Liver (tissue), 8 donors: ENCODE measurements at regions not wholly inside any gene's neighbourhood (a gene's known extent, or its start where the extent isn't known, plus 50 kb on each side); places are given as distances from the start of the nearest gene placed in this dataset.
"Not testable (repeated sequence)": the region's sequence is repeated elsewhere in the genome, so short reads cannot be mapped to it uniquely, and the experiment has no call there.

Experiments
- DNase-seq: peaks from one replicate; pipeline ENCODE4 v3.0.0-alpha.2; 2017; ENCODE audit warnings: low spot score
- H3K27ac ChIP-seq, 2 donors: one replicate each; pipeline ENCODE4 v1.7.0; 2013; ENCODE audit warnings: inconsistent platforms in 2 of 2, low read length in 2 of 2, control low read depth in 1 of 2, low read depth in 1 of 2, mild to moderate bottlenecking in 1 of 2
- H3K27me3 ChIP-seq, 4 donors: one replicate each; pipeline versions ENCODE4 v1.6.1 to v1.7.0; 2013; ENCODE audit warnings: low read length in 3 of 4, inconsistent platforms in 1 of 4, mild to moderate bottlenecking in 1 of 4, moderate library complexity in 1 of 4; ENCODE audit not compliant: control insufficient read depth in 4 of 4, insufficient read depth in 4 of 4
- H3K36me3 ChIP-seq, 4 donors: one replicate each; pipeline versions ENCODE4 v1.6.1 to v1.7.0; 2013; ENCODE audit warnings: low read length in 3 of 4, mild to moderate bottlenecking in 3 of 4, low read depth in 1 of 4, moderate library complexity in 1 of 4; ENCODE audit not compliant: control insufficient read depth in 4 of 4, insufficient read depth in 3 of 4
- H3K4me1 ChIP-seq, 4 donors: one replicate each; pipeline versions ENCODE4 v1.6.1 to v1.7.0; 2013; ENCODE audit warnings: low read length in 3 of 4, mild to moderate bottlenecking in 3 of 4, moderate library complexity in 1 of 4; ENCODE audit not compliant: control insufficient read depth in 4 of 4, insufficient read depth in 4 of 4
- H3K4me3 ChIP-seq, 3 donors: one replicate each; pipeline versions ENCODE4 v1.6.1 to v1.7.0; 2013; ENCODE audit warnings: low read length in 3 of 3, control low read depth in 1 of 3, low read depth in 1 of 3, mild to moderate bottlenecking in 1 of 3
- H3K9ac ChIP-seq, 2 donors: one replicate each; pipeline ENCODE4 v1.7.0; 2013; ENCODE audit warnings: low read length in 2 of 2, mild to moderate bottlenecking in 2 of 2, moderate library complexity in 2 of 2, control low read depth in 1 of 2, low read depth in 1 of 2
- H3K9me3 ChIP-seq, 4 donors: one replicate each; pipeline versions ENCODE4 v1.6.1 to v1.7.0; 2013; ENCODE audit warnings: low read length in 3 of 4; ENCODE audit not compliant: control insufficient read depth in 4 of 4
- ATF3 ChIP-seq: IDR thresholded peaks from 2 replicates; pipeline ENCODE4 v1.6.1; 2016; ENCODE audit warnings: antibody characterized with exemption
- CTCF ChIP-seq: fragments of 150-350 bp; IDR thresholded peaks from 2 replicates; pipeline ENCODE4 v1.5.1; 2017; ENCODE audit warnings: improper control_type of control experiment, low read depth, low read length; ENCODE audit not compliant: missing input control
- EGR1 ChIP-seq, 2 donors: IDR thresholded peaks; 2 replicates each; pipeline ENCODE4 v1.6.1; 2016 to 2018; ENCODE audit warnings: antibody characterized with exemption in 2 of 2, low read depth in 2 of 2
- FOXA1 ChIP-seq: IDR thresholded peaks from 2 replicates; pipeline ENCODE4 v1.6.1; 2016; ENCODE audit warnings: antibody characterized with exemption
- GABPA ChIP-seq, 2 donors: IDR thresholded peaks in 1 of 2; conservative IDR thresholded peaks in 1 of 2; 2 replicates each; pipeline ENCODE4 v1.6.1; 2016; ENCODE audit warnings: antibody characterized with exemption in 2 of 2, mild to moderate bottlenecking in 1 of 2, moderate library complexity in 1 of 2
- HNF4A ChIP-seq, 2 donors: conservative IDR thresholded peaks; 2 replicates each; pipeline ENCODE4 v1.6.1; 2016; ENCODE audit warnings: antibody characterized with exemption in 2 of 2, mild to moderate bottlenecking in 2 of 2
- HNF4G ChIP-seq: IDR thresholded peaks from 2 replicates; pipeline ENCODE4 v1.6.1; 2016; ENCODE audit warnings: antibody characterized with exemption
- JUND ChIP-seq, 2 donors: IDR thresholded peaks; 2 replicates each; pipeline ENCODE4 v1.6.1; 2016; ENCODE audit warnings: antibody characterized with exemption in 2 of 2
- MAX ChIP-seq: IDR thresholded peaks from 2 replicates; pipeline ENCODE4 v1.6.1; 2016; ENCODE audit warnings: antibody characterized with exemption
- NR2F2 ChIP-seq: IDR thresholded peaks from 2 replicates; pipeline ENCODE4 v1.6.1; 2016; ENCODE audit warnings: antibody characterized with exemption
- RAD21 ChIP-seq, 2 donors: IDR thresholded peaks; 2 replicates each; pipeline ENCODE4 v1.6.1; 2016; ENCODE audit warnings: antibody characterized with exemption in 2 of 2, mild to moderate bottlenecking in 2 of 2
- REST ChIP-seq: IDR thresholded peaks from 2 replicates; pipeline ENCODE4 v1.6.1; 2016; ENCODE audit warnings: antibody characterized with exemption, mild to moderate bottlenecking
- RXRA ChIP-seq, 2 donors: IDR thresholded peaks; 2 replicates each; pipeline ENCODE4 v1.6.1; 2017 to 2018; ENCODE audit warnings: antibody characterized with exemption in 2 of 2, mild to moderate bottlenecking in 1 of 2
- SP1 ChIP-seq: IDR thresholded peaks from 2 replicates; pipeline ENCODE4 v1.6.1; 2018; ENCODE audit warnings: antibody characterized with exemption, mild to moderate bottlenecking
- TAF1 ChIP-seq: conservative IDR thresholded peaks from 2 replicates; pipeline ENCODE4 v1.6.1; 2016; ENCODE audit warnings: antibody characterized with exemption, mild to moderate bottlenecking
- YY1 ChIP-seq: IDR thresholded peaks from 2 replicates; pipeline ENCODE4 v1.6.1; 2016; ENCODE audit warnings: antibody characterized with exemption, mild to moderate bottlenecking
- ZBTB33 ChIP-seq: IDR thresholded peaks from 2 replicates; pipeline ENCODE4 v1.6.1; 2016; ENCODE audit warnings: antibody characterized with exemption
- WGBS: extraction: QIAGEN DNeasy Blood & Tissue Kit; methylation state at CpG from one replicate; pipeline ENCODE4 v1.1.7; 2013; 5-methylcytosine and 5-hydroxymethylcytosine counted together
- donor health status: healthy.
- donor health status: healthy.
- donor health status: healthy.
- donor health status: healthy.
- donor health status: healthy.

GRCh38 chr1:185648858-185649589 lies 85.2 kb upstream of the HMCN1 start:
- Histone ChIP-seq H3K9me3 (peaks cover 0 to 5% (median 0%) of the 10 kb centered on the region in 4 donors), H3K4me3 (no peak overlapping the region), H3K9ac (no peak overlapping the region), H3K4me1 (peaks cover 3 to 16% (median 15%) of the 10 kb centered on the region in 4 donors), H3K36me3 (no peaks in the 10 kb centered on the region), H3K27ac (no peak overlapping the region), H3K27me3 (no peaks in the 10 kb centered on the region)
- TF ChIP-seq HNF4G (no peak), FOXA1 (no peak), REST (no peak), ZBTB33 (no peak), JUND (IDR thresholded peaks at IDR 0.05) (no peak), NR2F2 (no peak), HNF4A (conservative IDR thresholded peaks at IDR 0.05) (no peak), CTCF (no peak), ATF3 (no peak), EGR1 (IDR thresholded peaks at IDR 0.05; ENCODE audit: low read depth in 2 of 2) (no peak), MAX (no peak), GABPA (IDR thresholded peaks at IDR 0.05 in 1 of 2, conservative IDR thresholded peaks at IDR 0.05 in 1 of 2) (no peak), TAF1 (no peak), RAD21 (IDR thresholded peaks at IDR 0.05) (no peak), YY1 (no peak), SP1 (no peak), RXRA (IDR thresholded peaks at IDR 0.05) (no peak)
- WGBS = 98% methylated on average over 38 of the region's 38 CpGs
- DNase-seq = no peak

GRCh38 chr1:185647597-185648267 lies 86.5 kb upstream of the HMCN1 start:
- WGBS = 94% methylated on average over 12 of the region's 12 CpGs
- peaks cover 3 to 16% (median 15%) of the 10 kb centered on the region in 4 donors for H3K4me1 ChIP-seq
- not testable (repeated sequence) for H3K9ac ChIP-seq, DNase-seq, H3K27ac ChIP-seq, H3K9me3 ChIP-seq, H3K36me3 ChIP-seq, H3K4me3 ChIP-seq, H3K27me3 ChIP-seq
